NCI-H2081 (cell line): ENCODE measurements at regions not wholly inside any gene's neighbourhood (a gene's known extent, or its start where the extent isn't known, plus 50 kb on each side); places are given as distances from the start of the nearest gene placed in this dataset.

Experiments used
- DNase-seq, 2 experiments: peaks; one replicate each; lab custom pipeline; 2025; lab: John Stamatoyannopoulos, UW

DNA sequence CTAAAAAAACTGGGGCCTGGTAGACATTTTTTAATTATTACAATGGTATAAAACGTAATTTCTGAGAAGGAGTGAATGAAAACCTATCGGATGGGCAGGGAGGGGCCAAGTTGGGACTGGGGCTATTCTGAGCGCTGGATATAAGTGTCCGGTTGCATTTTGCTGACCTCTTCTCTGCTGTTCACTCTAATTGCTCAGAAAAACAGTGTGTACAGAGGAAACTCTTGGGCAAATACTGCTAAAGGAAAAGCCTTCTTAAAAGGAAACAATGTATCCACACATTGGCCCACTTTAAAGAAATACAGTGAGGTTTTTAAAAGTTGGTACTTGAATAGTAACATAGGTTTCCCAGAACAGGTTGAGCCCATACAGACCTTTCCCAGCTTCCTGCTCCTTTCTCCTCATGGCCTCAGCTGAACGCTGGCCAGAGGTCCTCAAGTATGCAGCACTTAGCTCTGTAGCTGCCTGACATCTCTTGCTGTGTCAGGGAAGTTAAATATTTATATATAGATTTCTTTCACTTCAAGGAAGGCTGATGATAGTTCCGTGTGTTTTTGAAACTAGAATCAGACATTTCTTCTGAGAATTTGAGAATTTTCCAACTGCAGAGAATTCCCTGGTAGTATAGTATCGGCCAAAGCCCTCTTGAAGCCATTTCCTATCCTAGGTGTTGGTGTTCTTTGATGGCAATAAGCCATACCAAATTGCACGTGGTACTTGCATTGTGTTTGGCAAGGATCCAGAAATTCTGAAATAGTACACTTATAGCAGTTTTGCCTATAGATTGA lies 97.1 kb upstream of the SLC4A4 start:
- no peak for DNase-seq

DNA sequence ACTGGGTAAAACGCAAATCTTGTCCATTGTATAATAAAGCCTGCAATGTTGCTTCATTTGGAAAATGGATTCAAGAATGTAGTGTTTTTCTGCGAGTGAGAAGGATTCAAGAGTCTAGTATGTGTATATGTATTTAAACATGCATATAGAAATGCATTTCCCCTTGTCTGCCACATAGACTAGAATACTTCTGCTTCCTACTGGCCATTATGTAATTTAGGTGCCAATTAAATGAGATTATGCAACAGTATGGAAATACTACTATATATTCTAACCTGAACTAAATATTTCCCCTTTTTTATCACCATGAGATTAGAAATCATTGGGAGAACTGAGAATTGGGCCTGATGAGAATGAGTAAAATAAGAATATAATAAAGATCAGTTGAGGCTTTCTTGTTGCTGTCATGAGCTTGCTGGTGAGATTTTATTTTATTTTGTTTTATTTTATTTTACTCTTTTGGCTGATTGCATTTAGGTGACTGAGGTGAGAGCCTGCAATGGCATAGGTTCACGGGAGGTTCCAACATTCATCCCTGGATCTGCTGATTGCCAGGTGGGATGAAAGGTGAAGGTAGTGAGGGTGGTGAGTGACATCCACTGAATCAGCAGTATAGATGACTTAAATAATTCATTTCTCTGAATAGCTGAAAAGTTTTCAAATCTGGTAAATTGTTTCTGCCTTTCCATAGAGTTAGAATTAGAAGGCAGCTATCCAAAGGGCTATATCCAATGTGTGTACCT lies 95.6 kb upstream of the SLC4A4 start:
- DNase-seq = no peak

DNA sequence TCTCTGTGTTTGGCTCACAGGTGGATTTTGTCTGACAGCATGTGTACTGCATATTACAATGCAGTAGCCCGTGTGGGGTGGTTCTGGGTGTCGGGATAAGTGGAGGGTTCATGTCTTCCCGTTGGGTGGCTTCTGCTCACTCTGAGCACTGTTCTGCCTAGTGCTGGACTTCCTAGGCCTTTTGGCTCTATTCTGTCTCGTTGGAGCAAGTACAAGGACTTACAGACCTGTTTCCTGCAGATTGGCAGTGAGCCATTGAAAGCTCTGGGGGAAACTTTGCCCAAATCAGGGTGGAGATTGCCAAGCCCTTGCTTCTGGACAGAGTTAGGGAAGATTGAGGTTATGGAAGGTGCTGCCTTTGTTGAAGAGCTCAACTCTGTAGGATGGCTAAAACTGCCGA lies 91.1 kb upstream of the SLC4A4 start:
- no peak for DNase-seq

DNA sequence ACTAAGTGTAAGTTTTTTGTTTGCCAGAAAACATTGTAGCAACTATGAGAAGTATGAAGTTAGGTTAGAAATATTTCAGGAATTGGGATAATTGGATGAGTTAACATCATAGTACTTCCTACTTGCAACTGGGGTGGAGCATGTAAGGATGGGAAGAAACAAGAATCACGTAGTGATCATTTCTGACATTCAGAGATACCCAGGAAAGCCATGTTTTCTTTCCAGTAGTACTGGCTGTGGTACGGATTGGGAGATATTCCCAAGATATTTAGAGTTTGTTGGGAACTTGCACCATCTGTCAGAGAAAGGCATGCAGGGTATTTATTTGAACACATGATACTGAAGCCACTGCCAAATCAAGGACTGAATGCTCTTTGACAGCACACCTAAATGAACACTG lies 87.6 kb upstream of the SLC4A4 start:
- DNase-seq = no peak

DNA sequence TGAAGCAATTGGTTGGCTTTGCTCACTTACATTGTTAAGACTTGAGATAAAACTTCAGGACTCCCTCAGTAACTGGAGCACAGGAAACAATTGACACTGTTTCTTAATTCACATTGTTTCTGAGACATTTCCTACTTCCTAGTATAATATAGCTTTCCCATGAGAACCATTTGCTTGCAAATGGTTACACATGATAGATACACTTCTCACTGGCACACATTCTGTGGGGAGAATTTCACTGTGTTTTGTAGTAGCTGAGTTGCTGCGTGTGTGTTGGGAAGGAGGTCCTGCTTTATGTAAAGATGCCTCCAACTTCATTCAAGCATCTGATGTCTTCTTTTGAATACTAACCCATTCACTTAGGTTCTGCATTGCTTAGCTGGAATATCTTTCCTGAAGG lies 85.3 kb upstream of the SLC4A4 start:
- no peak for DNase-seq

DNA sequence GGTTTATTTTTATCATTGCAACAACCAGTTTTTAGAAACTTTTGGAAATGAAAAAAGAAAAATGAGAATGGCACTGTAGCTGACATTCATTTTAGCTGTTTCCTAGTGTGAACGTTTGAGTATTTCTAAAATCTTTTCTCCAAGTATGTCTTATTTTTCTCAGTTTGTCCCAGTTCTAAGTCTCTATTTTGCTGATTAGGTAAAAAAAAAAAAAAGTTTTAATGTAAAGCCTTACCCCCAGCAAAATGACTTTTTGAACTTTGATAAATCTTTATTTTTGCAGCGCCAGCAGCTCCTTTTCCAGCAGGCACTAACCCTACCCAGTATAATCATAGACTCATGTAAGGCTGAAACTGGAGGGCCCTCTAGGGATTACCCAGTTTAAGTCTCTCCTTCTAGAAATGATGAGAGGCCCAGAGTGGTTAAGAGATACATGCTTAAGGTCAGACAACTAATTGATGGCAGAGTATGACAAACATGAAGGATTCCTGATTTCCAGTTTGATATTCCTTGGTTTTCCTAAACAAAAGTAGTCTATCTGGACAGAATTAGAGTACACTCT lies 84.3 kb upstream of the SLC4A4 start:
- no peak for DNase-seq

DNA sequence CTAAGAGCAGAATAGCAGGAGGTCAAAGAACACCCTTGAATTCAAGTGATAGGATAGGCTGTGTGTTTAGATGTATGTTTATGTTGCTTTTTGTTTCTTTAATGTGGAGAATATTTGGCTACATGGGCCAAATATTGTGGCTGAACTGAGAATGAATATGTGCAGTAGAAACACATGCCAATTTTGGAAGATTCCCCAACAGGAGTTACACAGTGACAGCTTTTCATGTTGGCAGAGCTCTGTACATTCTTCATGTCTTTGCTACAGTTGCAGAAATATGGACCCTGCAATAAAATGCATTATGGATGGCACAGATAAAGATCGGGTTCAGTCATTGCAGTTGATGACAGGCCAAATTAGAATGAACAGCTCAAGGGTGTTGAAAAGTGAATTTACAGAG lies 82.8 kb upstream of the SLC4A4 start:
- DNase-seq = no peak

DNA sequence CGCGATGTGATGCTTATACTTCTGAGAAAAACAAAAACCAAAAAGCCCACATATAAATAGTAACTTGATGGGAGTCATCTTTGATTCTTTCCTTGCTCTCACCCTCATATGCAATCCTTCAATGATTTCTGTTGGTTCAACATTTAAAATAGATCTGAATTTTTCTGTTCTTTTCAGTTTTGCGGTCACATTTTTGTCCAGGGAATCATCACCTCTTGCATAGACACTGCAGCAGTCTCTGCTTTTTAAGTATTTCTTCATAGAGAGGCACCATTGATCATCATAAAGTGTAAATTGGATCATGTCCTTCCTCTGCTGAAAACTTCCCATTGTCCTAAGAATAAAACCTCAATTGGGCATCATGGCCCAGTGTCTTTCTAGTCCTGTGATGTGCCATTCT lies 81.1 kb upstream of the SLC4A4 start:
- no peak for DNase-seq

DNA sequence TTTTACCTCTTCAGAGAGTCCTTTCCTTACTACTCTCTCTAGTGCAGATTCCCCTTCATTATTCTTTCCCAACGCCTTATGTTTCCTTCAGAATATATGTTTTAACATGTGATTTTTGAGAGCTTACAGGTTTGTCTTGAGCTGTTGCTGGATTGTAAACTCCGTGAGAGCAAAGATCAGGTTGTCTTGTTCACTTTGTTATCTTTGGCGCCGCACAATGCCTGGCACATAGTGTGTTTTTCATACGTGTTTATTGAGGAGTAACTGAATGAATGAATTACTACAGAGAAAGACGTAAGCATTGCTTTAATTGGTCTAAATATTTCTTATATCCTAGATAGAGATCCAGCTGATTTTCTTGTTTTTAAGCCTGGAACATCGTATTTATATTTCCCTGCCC lies 80.5 kb upstream of the SLC4A4 start:
- DNase-seq = no peak

DNA sequence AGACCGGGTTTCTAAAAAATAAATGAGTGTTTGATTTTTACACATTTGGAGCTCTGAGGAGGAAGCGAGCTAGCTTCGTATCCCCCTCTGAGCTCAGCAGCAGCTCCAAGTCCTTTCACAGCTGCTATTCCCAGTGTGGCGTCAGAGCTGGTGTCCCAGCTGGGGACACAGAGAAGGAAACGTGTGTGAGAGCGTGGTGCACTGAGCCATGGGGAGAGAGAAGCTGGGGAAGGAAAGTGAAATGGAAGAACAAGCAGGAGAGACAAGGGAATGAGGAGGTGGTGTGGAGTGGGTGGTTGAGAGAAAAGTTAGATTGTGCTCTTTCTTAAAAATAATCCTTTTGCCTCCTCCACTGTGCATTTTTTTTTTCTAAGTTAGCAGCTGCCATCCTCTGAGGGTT lies 79.5 kb upstream of the SLC4A4 start:
- no peak for DNase-seq

DNA sequence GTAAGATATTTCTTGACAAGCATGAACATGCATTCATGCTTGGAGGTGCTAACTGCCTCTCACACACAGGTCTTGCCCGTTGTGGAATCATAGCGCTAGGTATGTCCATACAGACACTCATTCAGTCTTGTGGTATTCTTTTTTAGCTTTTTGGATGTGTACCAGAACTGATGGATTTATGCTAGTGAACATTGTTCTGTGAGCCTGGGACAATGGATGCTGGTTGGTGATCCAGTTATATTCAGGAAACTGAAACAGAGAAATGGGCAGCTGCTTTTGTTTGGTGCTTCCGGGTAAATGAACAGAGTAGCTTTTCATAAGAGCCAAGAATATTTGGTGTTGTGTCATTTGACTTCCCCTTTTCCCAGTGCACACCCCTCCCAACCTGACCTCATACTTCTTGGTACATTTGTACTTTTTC lies 78.9 kb upstream of the SLC4A4 start:
- DNase-seq = no peak

DNA sequence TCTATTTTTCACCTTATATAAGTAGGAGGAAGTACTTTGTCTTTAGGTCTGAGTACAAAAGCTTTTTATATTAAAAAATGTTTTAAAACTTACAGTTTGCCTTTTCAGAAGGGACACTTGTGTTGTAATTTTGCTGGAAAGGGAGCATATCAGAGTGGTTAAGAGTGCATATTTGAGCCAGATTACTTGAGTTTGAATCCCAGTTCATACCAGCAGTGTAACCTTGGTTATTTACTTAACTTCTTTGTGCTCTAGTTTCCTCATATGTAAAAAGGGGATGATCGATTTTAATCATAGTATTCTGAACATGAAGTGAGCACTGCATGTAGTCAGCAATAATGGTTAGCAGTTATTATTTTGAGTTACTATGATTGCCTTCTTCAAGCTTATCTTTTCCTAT lies 78.3 kb upstream of the SLC4A4 start:
- no peak for DNase-seq

DNA sequence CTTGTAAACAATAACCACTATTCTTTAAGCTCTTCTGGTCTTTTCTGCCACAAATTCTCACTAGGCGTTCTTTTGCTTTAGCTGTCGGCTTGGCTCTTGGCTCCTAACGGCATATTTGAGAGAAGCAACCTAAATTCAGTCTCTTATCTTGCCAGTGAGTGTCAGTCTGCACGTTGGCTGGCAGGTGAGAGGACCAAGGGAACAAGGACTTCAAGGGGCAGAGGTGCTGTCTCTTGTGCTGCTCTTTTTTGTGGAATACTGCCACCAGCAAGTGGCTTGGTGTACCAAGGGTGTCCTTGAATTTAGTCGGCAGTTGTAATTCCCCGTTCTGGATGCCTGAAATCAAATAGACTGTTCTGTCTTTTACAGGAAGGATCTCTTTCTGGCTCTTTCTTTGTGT lies 77.8 kb upstream of the SLC4A4 start:
- no peak for DNase-seq

DNA sequence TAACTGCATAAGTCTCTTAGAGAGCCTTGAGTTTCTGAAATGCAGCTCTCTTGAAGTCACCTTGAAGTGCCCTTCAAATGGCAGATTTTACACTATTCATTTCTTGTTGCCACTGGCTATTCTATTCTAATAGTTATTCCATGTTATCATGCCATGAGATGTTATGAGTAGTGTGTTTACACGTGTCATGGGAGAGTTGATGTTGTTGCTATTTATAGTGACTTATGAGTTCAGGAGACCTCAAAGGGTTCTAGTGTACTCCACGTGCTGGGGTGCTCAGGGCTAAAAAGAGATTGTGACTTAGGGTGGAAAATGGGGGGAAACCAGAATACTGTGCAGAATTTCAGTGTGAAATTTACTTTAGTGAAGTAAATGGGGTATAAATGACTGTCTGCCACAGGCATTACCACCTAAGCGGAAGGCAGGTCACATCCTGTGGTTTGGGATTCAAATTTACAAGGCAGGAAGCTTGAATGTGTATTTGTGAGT lies 77.1 kb upstream of the SLC4A4 start:
- no peak for DNase-seq

DNA sequence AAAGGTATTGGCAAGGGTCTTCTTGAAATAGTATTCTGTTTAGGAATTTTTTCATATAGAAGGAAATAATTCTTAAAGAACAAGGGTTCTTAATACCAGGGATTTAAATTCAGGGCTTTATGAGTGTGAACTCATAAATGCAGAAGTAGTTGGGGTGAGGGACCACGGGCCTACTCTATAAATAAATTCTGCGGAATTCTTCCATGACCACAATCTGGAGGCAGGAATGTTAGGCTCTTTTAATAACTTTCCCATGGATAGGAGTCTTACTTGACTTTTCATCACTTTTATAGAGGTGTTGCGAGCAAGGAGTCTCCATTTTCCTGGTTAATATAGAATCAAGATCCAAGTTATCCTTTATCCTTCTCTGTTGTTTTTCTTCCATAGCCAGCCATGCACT lies 76.7 kb upstream of the SLC4A4 start:
- no peak for DNase-seq

DNA sequence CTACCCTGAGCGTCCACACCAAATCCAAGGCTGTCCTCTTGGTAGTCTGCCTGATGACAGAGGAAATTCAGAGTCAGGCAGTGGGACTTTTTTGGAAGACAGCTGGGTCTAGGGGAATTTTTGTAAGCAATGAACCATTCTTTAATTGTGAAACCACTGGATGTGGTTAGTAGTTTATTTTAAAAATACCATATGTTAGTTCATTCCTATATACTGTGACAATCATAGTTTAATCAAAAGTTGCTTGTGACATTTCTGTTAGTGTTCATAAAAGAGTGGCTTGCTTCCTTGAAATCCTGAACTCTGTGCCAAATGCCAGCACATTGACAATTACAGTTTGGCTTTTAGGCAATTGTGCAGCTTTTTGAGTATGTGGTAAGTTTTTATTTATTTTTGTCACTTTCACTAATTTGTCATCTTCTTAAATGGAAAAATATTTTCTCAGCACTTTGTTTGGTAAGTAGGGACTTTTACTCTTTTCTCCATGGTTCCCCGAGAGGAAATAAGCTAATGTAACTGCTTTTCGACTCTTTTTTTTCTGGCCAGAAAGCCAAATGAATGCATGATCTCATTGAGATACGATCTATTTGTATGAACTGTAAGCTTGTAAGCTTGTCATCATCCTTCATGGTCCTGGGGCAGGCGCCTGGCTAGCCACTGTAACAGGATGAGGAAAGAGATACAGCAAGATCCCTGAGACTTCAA lies 72.6 kb upstream of the SLC4A4 start:
- DNase-seq = no peak

DNA sequence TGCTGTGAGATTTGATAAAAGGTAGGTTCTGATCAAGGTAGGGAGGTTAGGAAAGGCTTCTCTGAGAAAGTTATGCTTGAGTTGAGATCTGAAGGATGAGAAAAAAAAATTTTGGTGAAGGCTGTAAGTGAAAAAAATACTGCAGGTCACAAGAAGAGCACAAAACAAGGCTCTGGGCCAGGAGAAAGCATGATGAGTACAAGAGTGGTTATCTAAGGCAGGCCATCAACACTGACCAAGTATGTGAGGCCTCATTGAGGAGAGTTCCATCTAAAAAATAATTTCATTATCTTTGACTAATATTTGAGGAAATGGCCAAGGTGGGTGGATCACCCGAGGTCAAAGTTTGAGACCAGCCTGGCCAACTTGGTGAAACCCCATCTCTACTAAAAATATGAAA lies 71.6 kb upstream of the SLC4A4 start:
- DNase-seq = no peak

DNA sequence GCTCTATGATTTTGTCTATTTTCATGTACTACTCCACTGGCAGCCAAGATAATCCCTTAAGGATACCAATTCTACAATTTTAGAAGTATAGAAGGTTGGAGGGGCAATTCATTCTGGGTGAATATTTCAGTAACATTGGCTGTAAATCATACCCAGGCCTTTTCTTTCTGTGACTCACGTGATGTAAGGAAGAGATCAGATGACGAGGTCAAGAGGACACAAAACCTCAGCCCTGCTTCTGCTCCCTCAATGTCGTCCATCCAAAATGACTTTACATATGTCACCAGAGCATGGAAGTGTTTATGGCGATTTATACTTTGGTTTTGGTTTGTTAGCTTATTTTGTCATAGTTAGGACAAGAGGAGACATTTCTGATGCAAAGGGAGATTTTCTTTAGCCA lies 70.7 kb upstream of the SLC4A4 start:
- DNase-seq = no peak

DNA sequence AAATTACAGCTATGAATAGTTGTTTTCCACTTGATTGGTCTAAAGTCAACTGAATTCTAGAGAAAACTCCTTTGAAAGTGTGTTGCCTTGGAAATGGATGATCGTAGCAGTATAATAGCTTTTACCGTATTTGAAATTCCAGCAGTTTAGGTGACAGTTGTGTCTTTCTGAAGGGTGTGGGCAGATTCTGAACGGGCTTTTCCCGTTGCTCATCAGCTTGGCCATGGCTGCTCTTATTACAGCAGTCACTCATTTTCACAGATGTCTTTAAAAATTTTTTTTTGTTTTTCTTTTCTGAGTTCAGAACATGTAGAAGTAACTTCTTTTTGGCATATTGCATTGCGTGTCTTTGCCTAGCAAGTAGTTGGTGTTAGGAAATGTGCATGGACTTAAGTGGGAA lies 69.6 kb upstream of the SLC4A4 start:
- no peak for DNase-seq

DNA sequence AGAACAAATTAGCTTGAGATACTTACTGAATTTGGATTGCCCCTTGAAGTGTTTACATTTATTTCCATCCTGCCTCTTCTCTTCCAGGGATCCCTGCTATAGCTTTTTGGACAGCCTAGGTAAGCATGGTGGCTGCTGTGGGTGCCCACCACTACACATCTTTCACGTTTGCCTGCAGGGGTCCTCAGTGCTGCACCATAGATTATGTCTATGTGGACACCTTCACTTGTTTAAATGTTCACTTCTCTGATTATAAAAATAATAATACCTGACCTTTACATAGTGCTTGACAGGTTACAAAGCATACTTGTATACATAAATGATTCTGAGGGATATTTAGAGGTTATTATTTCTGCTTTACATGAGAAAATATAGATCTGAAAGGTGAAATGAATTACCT lies 67.9 kb upstream of the SLC4A4 start:
- DNase-seq = peak in 1 of 2 experiments; percentile 10

DNA sequence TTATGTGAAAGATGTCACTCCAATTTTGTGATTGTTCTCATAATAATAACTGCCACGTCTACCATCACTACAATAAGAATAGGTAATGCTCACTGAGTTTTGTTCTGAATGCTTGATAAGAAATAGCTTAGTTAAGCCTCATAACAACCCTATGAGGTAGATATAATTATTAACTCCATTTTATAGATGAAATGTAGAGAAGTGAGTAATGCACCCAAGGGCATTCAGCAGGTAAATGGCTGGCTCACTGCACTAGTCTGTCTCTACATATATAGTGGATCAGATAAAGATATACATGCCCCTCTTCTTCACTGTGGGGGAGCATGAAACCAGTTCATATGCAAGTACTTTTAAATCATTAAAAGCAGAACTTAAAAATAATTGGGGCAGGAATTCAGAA lies 65.8 kb upstream of the SLC4A4 start:
- no peak for DNase-seq

DNA sequence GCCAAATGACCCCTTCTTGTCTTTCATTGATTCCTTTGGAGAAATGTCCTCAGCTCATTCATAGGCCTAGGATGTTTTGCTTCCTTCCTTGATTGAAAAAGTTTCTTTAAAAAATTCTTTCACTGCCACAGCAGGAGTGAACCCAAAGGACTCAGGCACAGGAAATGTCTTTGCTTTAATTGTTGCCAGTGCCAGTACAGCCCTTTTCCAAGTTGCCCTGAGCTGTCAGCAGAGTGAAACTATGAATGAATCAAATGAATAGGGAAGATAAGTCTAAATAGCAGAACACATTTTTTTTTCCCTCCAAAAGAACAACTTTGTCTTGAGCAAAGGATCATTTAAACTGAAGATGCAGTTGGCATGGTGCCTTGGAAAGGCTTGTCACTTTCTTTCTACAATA lies 63.8 kb upstream of the SLC4A4 start:
- DNase-seq = no peak

DNA sequence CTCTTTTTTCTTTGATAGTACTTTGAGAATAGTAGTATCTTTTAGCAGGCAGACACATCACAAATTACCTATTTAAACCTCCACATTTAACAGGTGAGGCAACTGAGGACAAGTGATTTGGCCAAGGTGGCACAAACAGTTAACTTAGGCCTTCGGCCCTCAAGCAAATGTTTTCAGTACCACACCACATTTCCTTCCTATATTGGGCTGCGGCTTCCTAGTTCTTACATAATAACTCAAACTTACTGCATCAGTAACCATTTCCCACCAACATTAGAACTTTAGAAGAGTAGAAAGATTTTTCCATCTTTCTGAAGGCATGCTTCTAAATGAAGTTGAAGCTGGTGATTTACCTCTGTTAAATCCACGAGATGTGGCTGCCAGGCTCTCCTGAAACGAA lies 63.2 kb upstream of the SLC4A4 start:
- DNase-seq = no peak
